ENCODE measurements at regions not wholly inside any gene's neighbourhood (a gene's known extent, or its start where the extent isn't known, plus 50 kb on each side); places are given as distances from the start of the nearest gene placed in this dataset.
A peak's percentile ranks its signal among the peaks of the same experiment; 100 is the strongest.

- TF ChIP-seq SAP30 (IDR thresholded peaks at IDR 0.05; ENCODE audit: borderline replicate concordance, insufficient read depth, low read depth, low read length, poor library complexity, severe bottlenecking) (no peak), ARHGAP35 (IDR thresholded peaks at IDR 0.05; ENCODE audit: partially characterized antibody) (no peak), FOXK2 (conservative IDR thresholded peaks at IDR 0.05 in 1 of 2, IDR thresholded peaks at IDR 0.05 in 1 of 2; ENCODE audit: low read depth in 2 of 2) (0 out of 4 replicates have a peak, but pooled peaks of 1 of the 2 experiments have one; percentile 14), ZNF41 (CRISPR knock-in tag; conservative IDR thresholded peaks at IDR 0.05) (no peak), NR4A1 (CRISPR knock-in tag; IDR thresholded peaks at IDR 0.05) (no peak), NR4A1 (tag; IDR thresholded peaks at IDR 0.05) (0 out of 2 replicates have a peak, but pooled peaks have one; percentile 45), HMG20A (CRISPR knock-in tag; conservative IDR thresholded peaks at IDR 0.05) (no peak), TSC22D4 (tag; IDR thresholded peaks at IDR 0.05) (no peak), CTCF (IDR thresholded peaks at IDR 0.05 in 2 of 3, conservative IDR thresholded peaks at IDR 0.05 in 1 of 3; ENCODE audit: insufficient read depth in 2 of 3, low read depth in 1 of 3, low read length in 3 of 3) (no peak), REST (IDR thresholded peaks at IDR 0.05; ENCODE audit: borderline replicate concordance) (peak; percentile 47), REST (CRISPR knock-in tag; IDR thresholded peaks at IDR 0.05; ENCODE audit: low read depth) (no peak), ZMIZ1 (IDR thresholded peaks at IDR 0.05; ENCODE audit: low read depth in 2 of 2, low read length in 2 of 2) (peak in 1 of 2 experiments; percentile 93; a peak in 2 of 4 replicates), HDAC1 (IDR thresholded peaks at IDR 0.05) (peak in 1 of 2 experiments; percentile 96; a peak in 2 of 4 replicates), ZNF830 (CRISPR knock-in tag; IDR thresholded peaks at IDR 0.05) (no peak)
These were observed 223.1 kb downstream of the SEC14L1 start (continued) for GRCh38 chr17:77363821-77364361.
